HG03196 (cell line): ENCODE measurements at regions not wholly inside any gene's neighbourhood (a gene's known extent, or its start where the extent isn't known, plus 50 kb on each side); places are given as distances from the start of the nearest gene placed in this dataset.
"Not testable (repeated sequence)": the region's sequence is repeated elsewhere in the genome, so short reads cannot be mapped to it uniquely, and the experiment has no call there.

ENCODE experiments used
- ATAC-seq: cut with Tn5 transposase; IDR thresholded peaks from one replicate; pipeline ENCODE4 v1.9.1; 2021; ENCODE audit not compliant: unreplicated experiment

DNA sequence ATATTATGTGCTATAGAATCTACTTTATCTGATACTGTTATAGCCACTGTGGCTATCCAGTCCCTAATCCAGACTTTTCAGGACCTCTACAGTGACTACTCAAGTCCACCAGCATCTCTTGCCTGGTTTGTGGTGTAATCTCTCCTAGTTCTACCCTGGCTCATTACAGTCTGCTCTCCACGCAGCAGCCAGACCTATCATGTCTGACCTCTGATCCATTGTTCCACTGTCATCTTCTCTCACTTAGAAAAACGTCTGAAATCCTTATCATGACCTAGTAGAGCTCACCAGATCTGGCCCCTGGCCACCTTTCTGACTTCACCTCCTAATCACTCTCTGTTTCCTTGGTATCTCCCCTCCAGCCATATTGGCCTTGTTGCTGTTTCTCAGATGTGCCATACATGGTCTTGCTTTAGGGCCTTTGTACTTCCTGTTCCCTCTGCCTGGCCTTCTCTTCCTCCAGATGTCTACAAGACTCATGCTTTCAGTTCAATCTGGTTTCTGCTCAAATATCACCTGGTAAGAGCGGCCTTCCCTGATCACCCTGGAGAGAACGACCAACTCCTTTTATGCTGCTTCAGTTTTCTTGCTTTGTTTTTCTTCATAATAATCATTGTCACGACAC is 475.5 kb downstream of the AACS start:
- no peak for ATAC-seq

- ATAC-seq, result no peak
Observed at GRCh38 chr12:125544960-125545359, 479.7 kb downstream of the AACS start.

GRCh38 chr12:125549171-125549570 is 483.9 kb downstream of the AACS start:
- ATAC-seq, result no peak

GRCh38 chr12:125549836-125550235 is 484.6 kb downstream of the AACS start:
- ATAC-seq, result no peak

GRCh38 chr12:125552295-125552694 is 487.1 kb downstream of the AACS start:
- ATAC-seq, result no peak

DNA sequence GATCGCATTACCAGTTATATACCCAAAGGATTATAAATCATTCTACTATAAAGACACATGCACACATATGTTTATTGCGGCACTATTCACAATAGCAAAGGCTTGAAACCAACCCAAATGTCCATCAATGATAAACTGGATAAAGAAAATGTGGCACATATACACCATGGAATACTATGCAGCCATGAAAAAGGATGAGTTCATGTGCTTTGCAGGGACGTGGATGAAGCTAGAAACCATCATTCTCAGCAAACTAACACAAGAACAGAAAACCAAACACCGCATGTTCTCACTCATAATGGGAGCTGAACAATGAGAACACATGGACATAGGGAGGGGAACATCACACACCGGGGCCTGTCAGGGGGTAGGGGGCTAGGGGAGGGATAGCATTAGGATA is 495.8 kb downstream of the AACS start:
- not testable (repeated sequence) for ATAC-seq

GRCh38 chr12:125564753-125565152 is 499.5 kb downstream of the AACS start:
- no peak for ATAC-seq

DNA sequence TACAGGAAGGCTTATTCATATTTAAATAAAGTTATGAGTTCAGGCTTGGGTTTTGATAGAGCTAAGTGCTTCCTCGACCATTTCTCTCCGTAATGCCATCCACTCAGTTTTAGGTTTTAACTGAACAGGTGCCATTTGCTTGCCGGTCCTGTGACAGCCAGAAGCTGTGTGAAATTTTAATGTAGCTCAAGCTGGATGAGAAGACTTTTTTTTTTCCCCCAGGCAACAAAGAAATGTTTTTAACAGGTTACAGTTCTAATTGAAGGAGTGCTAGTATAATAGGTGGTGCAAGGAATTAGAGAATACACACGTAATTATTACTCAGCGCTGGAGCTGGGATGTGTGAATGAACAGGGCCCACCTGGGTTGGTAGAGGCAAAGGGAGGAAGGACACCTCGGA is 502.3 kb downstream of the AACS start:
- ATAC-seq, result no peak

DNA sequence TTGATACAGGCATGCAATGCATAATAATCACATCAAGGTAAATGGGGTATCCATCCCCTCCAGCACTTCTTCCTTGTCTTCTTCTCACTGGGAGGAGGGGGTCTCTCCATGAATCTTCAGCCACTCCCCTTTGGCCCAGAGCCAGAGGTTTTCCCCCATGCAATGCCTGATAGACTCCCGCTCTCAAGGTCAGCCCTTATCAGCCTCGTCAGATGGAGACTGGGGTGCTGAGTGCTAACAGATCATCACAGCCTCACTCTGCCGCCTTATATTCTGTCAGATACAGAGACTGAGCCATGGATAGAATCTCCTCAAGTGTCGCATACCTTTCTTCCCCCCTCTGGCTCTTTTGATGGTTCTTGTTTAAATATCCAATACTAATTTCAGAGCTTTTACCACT is 503.1 kb downstream of the AACS start:
- no peak for ATAC-seq

GRCh38 chr12:125573271-125573670 is 508.0 kb downstream of the AACS start:
- ATAC-seq, result no peak

DNA sequence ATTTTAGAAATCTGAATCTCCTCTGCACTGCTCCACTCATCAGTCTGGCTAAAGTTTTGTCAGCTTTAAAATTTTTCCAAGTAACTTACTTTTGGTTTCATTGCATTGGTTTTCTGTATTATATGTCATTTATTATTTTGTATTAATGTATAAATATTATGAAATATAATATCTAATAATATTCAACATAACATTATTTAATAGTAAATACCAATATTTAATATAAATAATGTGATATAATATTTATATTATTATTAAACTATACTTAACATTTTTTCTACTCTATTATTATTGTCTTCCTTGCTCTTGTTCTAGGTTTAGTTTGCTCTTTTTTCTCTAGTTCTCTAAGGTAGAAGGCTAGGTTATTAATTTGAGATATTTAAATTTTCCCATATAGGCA is 512.1 kb downstream of the AACS start:
- no peak for ATAC-seq

DNA sequence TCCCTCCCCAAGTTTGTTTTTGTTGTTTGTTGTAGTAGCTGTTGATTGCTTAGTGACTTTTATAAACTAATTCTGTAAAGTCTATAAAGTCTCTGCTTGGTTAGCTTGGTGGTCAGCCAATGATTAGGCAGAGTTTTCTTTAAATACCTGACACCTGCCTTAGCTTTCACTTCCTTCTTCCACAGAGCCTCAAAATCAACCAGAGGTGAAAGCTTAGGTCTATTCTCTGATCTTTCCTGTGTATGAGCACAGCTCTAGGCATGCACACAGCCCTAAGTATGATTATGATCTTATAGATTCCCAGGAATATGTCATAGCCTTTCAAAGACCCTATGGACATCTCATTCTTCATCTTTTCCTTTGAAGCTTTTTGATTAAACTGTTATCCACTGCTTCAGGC is 514.7 kb downstream of the AACS start:
- no peak for ATAC-seq

DNA sequence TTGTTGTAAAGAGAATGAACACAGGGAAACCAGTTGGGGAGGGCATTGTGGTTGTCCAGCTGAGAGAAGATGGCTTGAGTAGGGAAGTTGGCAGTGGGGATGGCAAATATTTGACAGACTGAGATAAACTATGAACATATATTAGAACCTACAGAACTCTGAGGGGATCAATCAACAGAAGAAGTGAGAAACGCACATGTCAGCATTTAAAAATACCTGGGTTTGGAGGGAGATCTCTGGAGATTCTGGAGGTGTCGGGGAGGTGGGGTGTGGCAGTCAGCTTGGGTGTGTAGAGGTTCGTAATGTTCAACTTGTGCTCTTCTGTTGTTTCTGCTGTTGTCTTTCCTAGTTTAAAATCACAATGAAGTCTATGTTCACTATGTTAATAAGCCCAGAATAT is 517.8 kb downstream of the AACS start:
- no peak for ATAC-seq

- no peak for ATAC-seq
Observed at GRCh38 chr12:125586441-125586840, 521.2 kb downstream of the AACS start.

DNA sequence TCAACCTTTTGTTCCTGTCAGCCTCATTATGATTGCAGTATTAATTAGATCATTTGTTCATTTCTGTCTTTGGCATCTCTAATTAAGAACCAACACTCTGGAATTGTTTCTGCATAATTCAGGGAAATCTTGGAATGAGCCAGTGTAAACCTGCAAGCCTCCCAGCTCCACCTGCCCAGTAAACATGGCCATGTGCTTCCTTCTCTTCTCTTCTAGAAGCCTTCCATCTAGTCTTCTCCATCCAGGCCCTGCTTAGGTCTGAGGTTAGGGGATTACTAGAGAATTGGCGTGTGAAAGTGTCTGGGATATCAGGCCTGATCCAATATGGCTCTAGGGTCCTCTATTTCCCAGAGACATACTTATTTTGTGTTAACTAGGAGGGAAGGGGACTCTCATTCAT is 528.0 kb downstream of the AACS start:
- no peak for ATAC-seq

GRCh38 chr12:125604976-125605375 is 539.7 kb downstream of the AACS start:
- ATAC-seq, result no peak

DNA sequence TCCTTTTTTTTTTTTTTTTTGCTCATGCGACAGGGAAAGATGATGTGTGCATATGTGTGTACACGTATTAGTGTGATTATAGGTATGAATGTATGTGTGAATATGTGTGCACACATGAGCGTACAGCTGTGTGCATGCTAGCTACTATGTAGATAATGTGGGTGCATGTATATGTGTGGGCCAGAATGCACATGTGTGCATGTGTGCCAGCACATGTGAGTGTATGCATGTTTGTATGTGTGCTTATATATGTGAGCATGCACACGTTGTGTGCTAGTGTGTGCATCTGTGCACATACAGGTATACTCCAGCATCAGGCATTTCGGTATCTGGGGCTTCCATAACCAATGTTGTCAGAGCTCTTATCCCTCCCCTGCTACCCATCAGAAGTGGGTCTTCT is 541.1 kb downstream of the AACS start:
- no peak for ATAC-seq

- no peak for ATAC-seq
Observed at GRCh38 chr12:125610292-125610691, 545.1 kb downstream of the AACS start.

- no peak for ATAC-seq
Observed at GRCh38 chr12:125610971-125611370, 545.7 kb downstream of the AACS start.

- no peak for ATAC-seq
Observed at GRCh38 chr12:125614058-125614457, 548.8 kb downstream of the AACS start.

DNA sequence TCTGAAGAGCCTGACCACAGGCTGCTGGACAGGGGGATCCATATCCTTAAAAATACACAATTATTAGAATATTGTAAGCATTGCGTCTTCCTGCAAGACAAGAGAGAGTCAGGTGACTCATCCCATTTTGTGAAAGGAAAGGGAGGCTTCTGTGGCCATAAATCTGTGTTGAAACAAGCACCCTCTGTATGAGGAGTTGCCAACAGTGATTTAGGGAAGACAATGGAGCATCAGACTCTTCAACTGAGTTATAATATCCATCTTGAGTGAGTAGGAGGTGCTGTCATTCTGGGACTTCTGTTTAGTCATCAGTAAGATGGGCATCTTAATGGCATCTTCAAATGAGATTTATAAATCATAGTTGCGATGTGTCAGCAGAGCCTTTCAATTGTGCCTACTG is 554.5 kb downstream of the AACS start:
- ATAC-seq, result no peak

GRCh38 chr12:125633686-125634085 is 568.5 kb downstream of the AACS start:
- ATAC-seq, result no peak

GRCh38 chr12:125634813-125635212 is 569.6 kb downstream of the AACS start:
- no peak for ATAC-seq

GRCh38 chr12:125639826-125640225 is 574.6 kb downstream of the AACS start:
- no peak for ATAC-seq
